Sigmoid colon (tissue), 4 donors: ENCODE measurements at regions not wholly inside any gene's neighbourhood (a gene's known extent, or its start where the extent isn't known, plus 50 kb on each side); places are given as distances from the start of the nearest gene placed in this dataset.

Experiments used
- CTCF ChIP-seq, 4 experiments: fragments of 450-650 bp in 3 of 4; fragments of 200-600 bp in 1 of 4; IDR thresholded peaks; one replicate each; pipeline ENCODE4 v1.5.1; 2016 to 2019; ENCODE audit warnings: antibody characterized with exemption in 4 of 4, mild to moderate bottlenecking in 3 of 4, moderate library complexity in 2 of 4
- EP300 ChIP-seq, 4 donors: sonication (generic); formaldehyde crosslinking; IDR thresholded peaks; one replicate each; pipeline ENCODE4 v1.6.1; 2017; ENCODE audit warnings: antibody characterized with exemption in 4 of 4
- POLR2AphosphoS5 ChIP-seq, 4 donors: sonication (generic); formaldehyde crosslinking; IDR thresholded peaks; one replicate each; pipeline ENCODE4 v1.6.1; 2017; ENCODE audit warnings: antibody characterized with exemption in 4 of 4

- TF ChIP-seq EP300 (IDR thresholded peaks at IDR 0.05) (no peak), CTCF (IDR thresholded peaks at IDR 0.05) (no peak), POLR2AphosphoS5 (IDR thresholded peaks at IDR 0.05) (no peak)
Measured at GRCh38 chr7:11235491-11235890, 261.8 kb downstream of the PHF14 start.
